ENCODE measurements at regions not wholly inside any gene's neighbourhood (a gene's known extent, or its start where the extent isn't known, plus 50 kb on each side); places are given as distances from the start of the nearest gene placed in this dataset.

- Histone ChIP-seq H3K9ac (ENCODE audit: low read length) (no peak overlapping the region), H3K9me3 (ENCODE audit: control insufficient read depth, low read depth, low read length) (no peaks in the 10 kb centered on the region), H3K27ac (ENCODE audit: low read length) (no peak overlapping the region)
Observed at GRCh38 chr6:1486387-1486786, 97.0 kb downstream of the FOXF2 start.

DNA sequence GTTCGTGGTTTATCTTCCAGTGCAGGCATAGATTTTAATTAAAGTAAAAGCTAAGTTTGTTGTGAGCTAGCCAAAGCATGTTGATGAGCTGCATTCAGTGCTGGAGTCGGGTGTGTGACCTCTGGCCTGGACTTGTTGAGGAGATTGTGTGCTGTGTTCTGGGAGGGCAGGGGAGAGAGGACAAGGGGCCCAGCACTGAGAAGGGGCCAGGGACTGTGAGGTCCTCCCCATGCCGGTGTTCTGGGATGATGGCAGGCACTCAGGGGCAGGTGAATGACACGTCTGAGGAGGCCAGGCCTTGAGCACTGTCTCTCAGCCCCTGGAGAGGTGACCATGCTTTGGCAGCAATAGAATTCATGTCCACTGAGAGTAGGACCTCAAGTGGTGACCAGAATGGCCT, 97.9 kb downstream of the FOXF2 start:
- Histone ChIP-seq H3K9me3 (ENCODE audit: control insufficient read depth, low read depth, low read length) (no peaks in the 10 kb centered on the region), H3K4me3 (ENCODE audit: low read length) (no peak overlapping the region), H3K36me3 (ENCODE audit: control insufficient read depth, low read depth, low read length) (no peaks in the 10 kb centered on the region), H3K27ac (ENCODE audit: low read length) (no peak overlapping the region), H3K4me1 (ENCODE audit: control insufficient read depth, low read depth, low read length) (no peaks in the 10 kb centered on the region), H3K9ac (ENCODE audit: low read length) (no peak overlapping the region), H3K27me3 (ENCODE audit: control insufficient read depth, insufficient read depth, low read length) (no peaks in the 10 kb centered on the region)

More at GRCh38 chr6:1486387-1486786, 97.0 kb downstream of the FOXF2 start:
- no peaks in the 10 kb centered on the region for H3K27me3 ChIP-seq (ENCODE audit: control insufficient read depth, insufficient read depth, low read length)
- H3K4me1 ChIP-seq (ENCODE audit: control insufficient read depth, low read depth, low read length), result no peaks in the 10 kb centered on the region
- H3K4me3 ChIP-seq (ENCODE audit: low read length), result no peak overlapping the region
- H3K36me3 ChIP-seq (ENCODE audit: control insufficient read depth, low read depth, low read length), result no peaks in the 10 kb centered on the region

DNA sequence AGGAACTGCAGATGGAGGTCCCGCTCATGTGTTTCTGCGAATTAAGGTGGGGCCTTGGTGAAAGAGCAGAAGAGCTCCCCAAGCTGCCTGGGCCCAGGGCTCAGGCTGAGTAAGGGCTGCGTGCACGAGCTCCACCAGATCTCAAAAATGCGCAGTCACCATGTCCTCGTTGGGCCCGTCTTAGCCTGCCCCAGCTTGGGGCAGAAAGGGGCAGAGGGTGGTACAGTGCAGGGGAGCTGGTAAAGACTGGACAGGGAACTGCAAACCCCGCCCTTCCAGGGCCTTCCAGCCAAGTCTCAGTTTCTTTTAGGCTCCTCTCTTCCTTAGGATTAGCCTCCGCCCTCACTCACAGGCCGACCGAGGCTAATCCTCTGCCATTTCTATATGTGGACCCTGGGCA, 101.6 kb downstream of the FOXF2 start:
- Histone ChIP-seq H3K9ac (ENCODE audit: low read length) (no peak overlapping the region), H3K4me1 (ENCODE audit: control insufficient read depth, low read depth, low read length) (no peaks in the 10 kb centered on the region), H3K9me3 (ENCODE audit: control insufficient read depth, low read depth, low read length) (no peaks in the 10 kb centered on the region), H3K36me3 (ENCODE audit: control insufficient read depth, low read depth, low read length) (no peaks in the 10 kb centered on the region), H3K27ac (ENCODE audit: low read length) (no peak overlapping the region), H3K4me3 (ENCODE audit: low read length) (no peak overlapping the region), H3K27me3 (ENCODE audit: control insufficient read depth, insufficient read depth, low read length) (no peaks in the 10 kb centered on the region)

DNA sequence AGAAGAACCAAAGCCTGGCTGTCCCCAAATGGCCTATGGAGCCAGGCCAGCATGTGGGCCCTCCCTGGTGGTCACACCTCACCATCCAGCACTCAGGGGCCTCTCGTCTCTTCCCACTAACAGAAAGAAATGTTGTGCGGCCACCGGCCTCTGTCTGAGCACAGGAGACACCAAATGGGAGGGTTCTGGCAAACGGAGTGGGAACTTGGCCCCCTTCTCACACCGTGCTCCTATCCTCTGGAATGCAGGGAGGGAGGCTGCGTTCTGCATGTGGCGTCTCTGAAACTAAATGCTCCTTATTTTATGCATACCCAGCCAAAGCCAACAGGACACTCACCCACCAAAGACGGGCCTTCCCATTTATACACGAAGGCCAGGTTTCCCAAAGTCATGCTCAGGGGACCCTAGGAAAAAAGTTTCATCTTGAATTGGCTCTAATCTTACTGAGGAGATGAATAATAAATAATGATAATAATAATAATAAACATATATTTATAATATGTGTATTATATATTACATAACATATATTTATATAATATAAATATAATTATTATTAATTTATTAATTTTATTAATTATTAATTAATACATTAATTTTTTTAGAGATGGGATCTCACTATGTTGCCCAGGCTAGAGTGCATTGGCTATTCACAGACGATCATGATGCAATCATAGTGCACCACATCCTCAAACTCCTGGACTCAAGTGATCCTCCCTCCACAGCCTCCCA, 102.4 kb downstream of the FOXF2 start:
- Histone ChIP-seq H3K4me3 (ENCODE audit: low read length) (no peak overlapping the region), H3K9me3 (ENCODE audit: control insufficient read depth, low read depth, low read length) (no peaks in the 10 kb centered on the region), H3K4me1 (ENCODE audit: control insufficient read depth, low read depth, low read length) (no peaks in the 10 kb centered on the region), H3K27me3 (ENCODE audit: control insufficient read depth, insufficient read depth, low read length) (no peaks in the 10 kb centered on the region), H3K36me3 (ENCODE audit: control insufficient read depth, low read depth, low read length) (no peaks in the 10 kb centered on the region), H3K9ac (ENCODE audit: low read length) (no peak overlapping the region), H3K27ac (ENCODE audit: low read length) (no peak overlapping the region)

DNA sequence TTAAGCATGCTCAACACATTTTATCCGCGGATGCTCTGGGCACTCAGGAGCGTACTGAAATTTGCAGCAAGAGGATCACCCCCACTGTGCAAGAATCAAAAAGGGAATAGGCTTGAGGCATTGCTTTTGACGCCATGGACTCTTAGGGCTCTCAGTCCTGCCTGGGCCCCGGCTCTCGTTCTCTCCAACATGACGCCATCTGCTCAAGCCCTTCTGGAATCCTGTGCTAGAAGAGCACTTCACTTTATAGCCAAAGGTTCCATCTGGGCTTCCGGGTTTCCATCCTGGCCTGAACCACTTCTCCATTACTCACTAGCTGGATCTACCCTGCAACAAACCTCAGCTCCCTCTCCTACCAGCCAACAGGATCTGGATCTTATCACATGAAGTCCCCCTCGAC, 105.3 kb downstream of the FOXF2 start:
- H3K4me3 ChIP-seq (ENCODE audit: low read length), result no peak overlapping the region
- no peak overlapping the region for H3K27ac ChIP-seq (ENCODE audit: low read length)
- H3K9ac ChIP-seq (ENCODE audit: low read length), result no peak overlapping the region
- H3K27me3 ChIP-seq (ENCODE audit: control insufficient read depth, insufficient read depth, low read length), result no peaks in the 10 kb centered on the region
- H3K9me3 ChIP-seq (ENCODE audit: control insufficient read depth, low read depth, low read length), result no peaks in the 10 kb centered on the region
- H3K4me1 ChIP-seq (ENCODE audit: control insufficient read depth, low read depth, low read length), result peaks cover 15% of the 10 kb centered on the region
- no peaks in the 10 kb centered on the region for H3K36me3 ChIP-seq (ENCODE audit: control insufficient read depth, low read depth, low read length)

DNA sequence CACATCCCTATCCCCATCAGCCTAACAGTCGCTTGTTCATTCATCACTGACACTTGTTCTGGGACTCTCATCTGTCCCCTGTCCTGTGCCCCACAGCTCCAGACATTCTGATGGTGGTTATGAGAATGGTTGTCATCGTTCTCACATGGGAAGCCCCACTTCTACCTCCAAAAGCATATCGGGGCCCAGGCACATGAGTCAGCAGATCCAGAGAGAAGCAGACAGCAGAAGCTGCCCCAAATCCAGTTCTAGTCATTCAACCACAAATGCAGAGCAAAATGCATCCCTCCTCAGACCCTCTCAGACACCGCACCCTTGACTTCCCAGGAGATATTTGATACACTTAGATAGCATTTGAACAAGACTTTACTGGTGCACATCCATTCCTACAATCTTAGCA, 106.0 kb downstream of the FOXF2 start:
- no peaks in the 10 kb centered on the region for H3K36me3 ChIP-seq (ENCODE audit: control insufficient read depth, low read depth, low read length)
- H3K27me3 ChIP-seq (ENCODE audit: control insufficient read depth, insufficient read depth, low read length), result no peaks in the 10 kb centered on the region
- no peaks in the 10 kb centered on the region for H3K9me3 ChIP-seq (ENCODE audit: control insufficient read depth, low read depth, low read length)
- H3K4me3 ChIP-seq (ENCODE audit: low read length), result no peak overlapping the region
- no peak overlapping the region for H3K9ac ChIP-seq (ENCODE audit: low read length)
- no peak overlapping the region for H3K27ac ChIP-seq (ENCODE audit: low read length)
- peaks cover 15% of the 10 kb centered on the region for H3K4me1 ChIP-seq (ENCODE audit: control insufficient read depth, low read depth, low read length)

DNA sequence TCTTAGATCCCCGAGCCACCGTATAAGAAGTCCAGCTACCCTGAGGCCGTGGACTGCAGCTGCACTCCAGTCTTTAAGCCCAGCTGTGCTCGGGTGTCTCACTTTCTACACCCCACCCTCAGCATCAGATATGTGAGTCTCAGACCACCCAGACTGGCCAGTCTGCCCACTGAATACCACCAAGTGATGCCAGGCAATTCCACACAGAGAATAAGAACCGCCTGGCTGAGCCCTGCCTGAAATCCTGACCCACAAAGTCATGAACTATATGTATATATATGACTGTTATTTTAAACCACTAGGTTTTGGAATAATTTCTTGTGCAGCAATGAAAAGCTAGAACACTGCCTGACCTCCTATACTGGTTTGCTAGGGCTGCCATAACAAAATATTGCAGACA, 106.7 kb downstream of the FOXF2 start:
- no peak overlapping the region for H3K4me3 ChIP-seq (ENCODE audit: low read length)
- H3K4me1 ChIP-seq (ENCODE audit: control insufficient read depth, low read depth, low read length), result peaks cover 15% of the 10 kb centered on the region
- no peak overlapping the region for H3K27ac ChIP-seq (ENCODE audit: low read length)
- H3K9ac ChIP-seq (ENCODE audit: low read length), result no peak overlapping the region
- no peaks in the 10 kb centered on the region for H3K36me3 ChIP-seq (ENCODE audit: control insufficient read depth, low read depth, low read length)
- no peaks in the 10 kb centered on the region for H3K9me3 ChIP-seq (ENCODE audit: control insufficient read depth, low read depth, low read length)
- H3K27me3 ChIP-seq (ENCODE audit: control insufficient read depth, insufficient read depth, low read length), result no peaks in the 10 kb centered on the region

GRCh38 chr6:1496836-1497760, 107.7 kb downstream of the FOXF2 start:
- H3K27me3 ChIP-seq (ENCODE audit: control insufficient read depth, insufficient read depth, low read length), result no peaks in the 10 kb centered on the region
- H3K9ac ChIP-seq (ENCODE audit: low read length), result no peak overlapping the region
- peaks cover 15% of the 10 kb centered on the region for H3K4me1 ChIP-seq (ENCODE audit: control insufficient read depth, low read depth, low read length)
- H3K27ac ChIP-seq (ENCODE audit: low read length), result no peak overlapping the region
- no peaks in the 10 kb centered on the region for H3K36me3 ChIP-seq (ENCODE audit: control insufficient read depth, low read depth, low read length)
- no peak overlapping the region for H3K4me3 ChIP-seq (ENCODE audit: low read length)
- H3K9me3 ChIP-seq (ENCODE audit: control insufficient read depth, low read depth, low read length), result no peaks in the 10 kb centered on the region

DNA sequence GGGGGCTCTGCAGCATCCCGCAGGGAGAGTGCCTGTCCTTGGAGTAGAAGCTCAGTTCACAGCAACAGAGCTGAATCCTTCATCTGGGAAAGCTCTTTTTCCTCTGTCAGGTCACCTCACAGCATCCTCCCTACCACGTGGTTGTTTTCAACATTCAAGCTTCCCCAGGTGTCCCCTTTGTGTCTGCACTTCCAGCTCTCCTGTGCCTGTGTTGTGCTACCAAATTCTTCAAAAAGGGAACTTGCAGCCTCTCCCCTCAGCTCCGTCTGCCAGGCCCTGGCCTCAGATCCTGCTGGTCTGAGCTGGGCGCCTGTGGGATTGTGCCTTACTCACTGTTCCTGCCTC, 108.4 kb downstream of the FOXF2 start:
- H3K4me3 ChIP-seq (ENCODE audit: low read length), result no peak overlapping the region
- H3K9ac ChIP-seq (ENCODE audit: low read length), result no peak overlapping the region
- no peaks in the 10 kb centered on the region for H3K27me3 ChIP-seq (ENCODE audit: control insufficient read depth, insufficient read depth, low read length)
- H3K4me1 ChIP-seq (ENCODE audit: control insufficient read depth, low read depth, low read length), result peaks cover 15% of the 10 kb centered on the region
- no peak overlapping the region for H3K27ac ChIP-seq (ENCODE audit: low read length)
- no peaks in the 10 kb centered on the region for H3K36me3 ChIP-seq (ENCODE audit: control insufficient read depth, low read depth, low read length)
- H3K9me3 ChIP-seq (ENCODE audit: control insufficient read depth, low read depth, low read length), result no peaks in the 10 kb centered on the region

DNA sequence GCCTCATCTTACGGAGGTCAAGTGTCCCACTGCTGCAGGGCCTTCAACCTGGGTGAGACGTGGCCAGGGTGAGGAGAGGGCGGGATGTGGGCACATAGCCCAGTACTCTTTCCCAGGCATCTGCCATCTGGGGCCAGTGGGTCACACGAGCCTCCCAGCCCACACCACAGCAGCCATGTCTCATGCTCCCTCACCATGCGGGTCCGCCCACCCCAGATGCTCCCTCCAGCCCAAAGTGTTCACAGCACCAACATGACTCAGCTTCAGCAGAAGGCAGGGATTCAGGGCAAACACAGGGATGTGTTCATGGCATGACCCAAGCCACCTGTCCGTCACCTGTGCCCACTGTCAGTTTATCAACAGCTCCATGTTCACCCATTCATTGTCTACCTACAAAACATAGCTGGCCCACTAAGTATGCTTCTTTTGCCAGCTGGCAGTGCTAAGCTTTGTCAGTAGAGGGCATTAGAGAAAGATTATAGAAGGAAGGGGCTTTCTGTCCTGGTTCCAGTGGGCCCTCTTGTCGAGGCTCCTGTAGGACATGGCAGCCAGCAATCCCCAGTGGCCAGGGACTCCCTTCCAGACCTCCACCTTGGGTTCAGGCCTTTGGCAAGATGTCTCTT, 109.2 kb downstream of the FOXF2 start:
- Histone ChIP-seq H3K9me3 (ENCODE audit: control insufficient read depth, low read depth, low read length) (no peaks in the 10 kb centered on the region), H3K27me3 (ENCODE audit: control insufficient read depth, insufficient read depth, low read length) (no peaks in the 10 kb centered on the region), H3K4me3 (ENCODE audit: low read length) (no peak overlapping the region), H3K9ac (ENCODE audit: low read length) (no peak overlapping the region), H3K36me3 (ENCODE audit: control insufficient read depth, low read depth, low read length) (no peaks in the 10 kb centered on the region), H3K27ac (ENCODE audit: low read length) (no peak overlapping the region), H3K4me1 (ENCODE audit: control insufficient read depth, low read depth, low read length) (peaks cover 15% of the 10 kb centered on the region)

- no peak overlapping the region for H3K4me3 ChIP-seq (ENCODE audit: low read length)
- no peak overlapping the region for H3K27ac ChIP-seq (ENCODE audit: low read length)
- H3K9me3 ChIP-seq (ENCODE audit: control insufficient read depth, low read depth, low read length), result no peaks in the 10 kb centered on the region
- no peaks in the 10 kb centered on the region for H3K27me3 ChIP-seq (ENCODE audit: control insufficient read depth, insufficient read depth, low read length)
- H3K36me3 ChIP-seq (ENCODE audit: control insufficient read depth, low read depth, low read length), result no peaks in the 10 kb centered on the region
- no peak overlapping the region for H3K9ac ChIP-seq (ENCODE audit: low read length)
- H3K4me1 ChIP-seq (ENCODE audit: control insufficient read depth, low read depth, low read length), result peaks cover 15% of the 10 kb centered on the region
Observed at GRCh38 chr6:1499777-1500176, 109.9 kb upstream of the FOXC1 start.
